Kidney epithelial cell (primary cell): ENCODE measurements at regions not wholly inside any gene's neighbourhood (a gene's known extent, or its start where the extent isn't known, plus 50 kb on each side); places are given as distances from the start of the nearest gene placed in this dataset.

Source experiments
- DNase-seq: peaks from one replicate; pipeline ENCODE4 v3.0.0-alpha.2; 2010; ENCODE audit warnings: low read depth
- H3K27me3 ChIP-seq: 2 replicates; pipeline ENCODE4 v1.6.0; 2011; ENCODE audit warnings: low read length; ENCODE audit not compliant: control insufficient read depth, insufficient read depth
- H3K36me3 ChIP-seq: 2 replicates; pipeline ENCODE4 v1.5.1; 2011; ENCODE audit warnings: low read length; ENCODE audit not compliant: control insufficient read depth, insufficient read depth
- H3K4me3 ChIP-seq: 2 replicates; pipeline ENCODE4 v1.5.1; 2011; ENCODE audit warnings: low read depth, mild to moderate bottlenecking, control low read depth, low read length
- CTCF ChIP-seq: IDR thresholded peaks from 2 replicates; pipeline ENCODE4 v1.5.1; 2011; ENCODE audit warnings: mild to moderate bottlenecking, moderate library complexity, low read length, control low read depth, inconsistent platforms; ENCODE audit not compliant: insufficient read depth, poor library complexity, severe bottlenecking

DNA sequence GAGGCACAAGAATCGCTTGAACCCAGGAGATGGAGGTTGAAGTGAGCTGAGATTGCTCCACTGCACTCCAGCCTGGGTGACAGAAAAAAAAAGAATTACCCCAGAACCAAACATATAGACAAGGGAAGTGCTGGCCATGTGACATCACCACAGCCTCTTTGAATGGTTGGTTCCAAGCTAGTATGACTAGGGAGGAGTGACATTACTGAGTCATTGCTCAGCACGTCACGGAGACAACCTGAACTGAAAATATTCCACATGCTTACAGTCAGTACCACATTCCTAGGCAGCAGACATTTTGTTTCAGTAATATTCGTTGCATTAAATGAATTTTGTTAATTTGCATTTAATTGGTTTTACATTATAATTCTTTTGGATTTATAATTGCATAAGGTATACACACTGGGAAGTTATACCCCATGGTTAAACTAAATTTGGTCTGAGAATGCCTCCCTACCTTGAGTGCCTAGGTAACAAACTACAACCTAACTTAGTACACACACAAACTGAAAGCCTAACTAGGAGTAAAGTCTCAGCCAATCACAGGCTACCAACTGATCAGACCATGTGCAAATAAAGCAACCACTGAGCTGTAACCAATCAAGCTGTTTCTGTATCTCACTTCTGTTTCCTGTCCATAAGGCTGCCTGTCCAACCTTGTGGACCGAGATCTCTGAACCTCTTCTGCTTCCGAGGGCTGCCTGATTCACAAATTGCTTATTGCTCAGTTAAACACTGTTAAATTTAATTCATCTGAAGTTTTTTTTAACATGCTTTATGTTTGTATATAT is 164.4 kb downstream of the CAND1 start:
- DNase-seq = no peak
- no peak overlapping the region for H3K4me3 ChIP-seq
- no peaks in the 10 kb centered on the region for H3K27me3 ChIP-seq
- TF ChIP-seq CTCF = no peak
- no peaks in the 10 kb centered on the region for H3K36me3 ChIP-seq

DNA sequence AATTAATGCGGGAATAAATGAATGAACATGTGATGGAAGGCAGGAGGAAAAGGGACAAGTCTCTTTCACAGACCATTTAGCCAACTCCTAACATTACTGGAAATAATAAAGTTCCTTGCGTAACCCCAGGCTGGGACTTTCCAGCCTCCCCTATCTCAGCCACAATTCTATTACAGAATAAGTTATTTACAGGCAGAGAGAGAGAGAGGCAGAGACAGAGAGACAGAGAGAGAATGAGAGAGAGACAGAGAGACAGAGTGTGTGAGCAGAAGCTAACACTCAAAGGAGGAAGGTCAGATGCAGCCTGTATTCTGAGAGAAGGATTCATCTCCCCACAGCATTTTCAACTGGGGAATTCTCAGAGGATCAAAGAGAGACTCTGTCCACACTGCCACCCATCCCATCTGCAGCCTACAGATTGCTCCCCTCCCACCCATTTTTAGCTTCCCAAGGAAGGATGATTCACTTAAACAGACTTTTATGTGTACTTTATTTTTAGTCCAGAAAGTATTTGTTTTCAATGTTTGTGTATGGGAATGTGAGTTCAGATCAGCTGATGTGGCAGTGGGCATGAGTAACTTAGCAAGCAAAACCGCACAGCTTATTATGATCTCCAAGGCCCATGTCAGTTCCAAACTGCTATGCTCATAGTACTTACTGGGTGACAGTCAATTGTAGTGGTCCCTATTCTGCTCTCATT is 165.7 kb downstream of the CAND1 start:
- TF ChIP-seq CTCF = no peak
- H3K36me3 ChIP-seq = no peaks in the 10 kb centered on the region
- DNase-seq = peak; percentile 95
- H3K4me3 ChIP-seq = no peak overlapping the region
- H3K27me3 ChIP-seq = no peaks in the 10 kb centered on the region

DNA sequence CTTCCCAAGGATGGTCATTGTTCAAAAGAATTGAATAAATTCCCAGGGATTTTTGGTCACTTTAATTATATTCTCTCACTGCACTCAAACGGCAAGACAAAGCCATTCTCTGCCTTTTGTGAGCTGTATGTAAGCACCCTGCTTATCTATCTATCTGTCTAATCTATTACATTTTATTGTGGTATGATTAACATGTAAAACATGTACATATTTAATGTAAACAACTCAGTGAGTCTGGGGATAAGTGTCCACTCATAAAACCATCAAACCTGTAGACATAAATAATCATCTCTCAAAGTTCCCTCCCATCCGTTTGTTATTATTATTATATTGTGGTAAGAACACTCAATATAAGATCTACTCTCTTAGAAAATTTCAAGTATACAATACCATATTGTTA is 167.1 kb downstream of the CAND1 start:
- Histone ChIP-seq H3K27me3 (no peaks in the 10 kb centered on the region), H3K4me3 (no peak overlapping the region), H3K36me3 (no peaks in the 10 kb centered on the region)
- TF ChIP-seq CTCF = no peak
- no peak for DNase-seq

DNA sequence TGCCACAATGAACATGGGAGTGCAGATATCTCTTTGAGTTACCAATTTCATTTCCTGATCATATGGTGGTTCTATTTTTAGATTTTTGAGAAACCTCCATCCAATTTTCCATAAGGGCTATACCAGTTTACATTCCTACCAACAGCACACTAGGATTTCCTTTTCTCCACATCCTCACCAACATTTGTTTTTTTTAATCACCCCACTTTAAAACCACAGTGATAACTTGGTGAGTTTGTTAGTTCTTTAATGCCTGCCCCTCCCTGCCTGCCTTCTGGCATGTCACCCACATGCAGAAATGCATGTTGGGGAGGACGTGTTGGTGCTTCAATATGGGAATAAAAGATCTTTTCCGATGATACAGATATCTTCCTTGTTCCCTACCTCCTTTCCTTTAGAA is 167.9 kb downstream of the CAND1 start:
- no peak for TF ChIP-seq CTCF
- no peaks in the 10 kb centered on the region for H3K27me3 ChIP-seq
- no peak for DNase-seq

GRCh38 chr12:67439611-67440010 is 170.5 kb downstream of the CAND1 start:
- Histone ChIP-seq H3K36me3 (no peaks in the 10 kb centered on the region), H3K4me3 (no peak overlapping the region), H3K27me3 (no peaks in the 10 kb centered on the region)
- no peak for DNase-seq
- no peak for TF ChIP-seq CTCF

More for the DNA sequence above, 167.9 kb downstream of the CAND1 start:
- no peaks in the 10 kb centered on the region for H3K36me3 ChIP-seq
- no peak overlapping the region for H3K4me3 ChIP-seq
